ENCODE measurements at regions not wholly inside any gene's neighbourhood (a gene's known extent, or its start where the extent isn't known, plus 50 kb on each side); places are given as distances from the start of the nearest gene placed in this dataset.
"Not testable (repeated sequence)": the region's sequence is repeated elsewhere in the genome, so short reads cannot be mapped to it uniquely, and the experiment has no call there.

DNA sequence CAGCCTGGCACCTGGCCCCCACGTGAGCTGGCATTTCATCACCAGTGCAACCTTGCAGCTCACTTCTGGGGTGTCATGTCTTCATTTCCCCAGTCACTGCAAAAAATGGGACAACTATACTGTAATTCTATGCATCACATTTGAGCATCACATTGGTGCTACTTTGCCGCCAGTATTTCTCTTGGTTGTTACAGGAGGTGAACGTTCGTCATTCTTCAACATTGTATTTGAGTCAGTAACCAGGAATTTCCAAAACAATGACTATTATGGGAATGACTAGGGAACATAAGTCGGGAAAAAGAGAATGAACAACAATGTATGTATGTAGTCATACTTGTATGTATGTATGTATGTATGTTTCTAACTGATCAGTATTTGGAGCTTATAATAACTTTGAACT is 1278.0 kb downstream of the EFNA5 start:
- TF ChIP-seq, protein P1, sequence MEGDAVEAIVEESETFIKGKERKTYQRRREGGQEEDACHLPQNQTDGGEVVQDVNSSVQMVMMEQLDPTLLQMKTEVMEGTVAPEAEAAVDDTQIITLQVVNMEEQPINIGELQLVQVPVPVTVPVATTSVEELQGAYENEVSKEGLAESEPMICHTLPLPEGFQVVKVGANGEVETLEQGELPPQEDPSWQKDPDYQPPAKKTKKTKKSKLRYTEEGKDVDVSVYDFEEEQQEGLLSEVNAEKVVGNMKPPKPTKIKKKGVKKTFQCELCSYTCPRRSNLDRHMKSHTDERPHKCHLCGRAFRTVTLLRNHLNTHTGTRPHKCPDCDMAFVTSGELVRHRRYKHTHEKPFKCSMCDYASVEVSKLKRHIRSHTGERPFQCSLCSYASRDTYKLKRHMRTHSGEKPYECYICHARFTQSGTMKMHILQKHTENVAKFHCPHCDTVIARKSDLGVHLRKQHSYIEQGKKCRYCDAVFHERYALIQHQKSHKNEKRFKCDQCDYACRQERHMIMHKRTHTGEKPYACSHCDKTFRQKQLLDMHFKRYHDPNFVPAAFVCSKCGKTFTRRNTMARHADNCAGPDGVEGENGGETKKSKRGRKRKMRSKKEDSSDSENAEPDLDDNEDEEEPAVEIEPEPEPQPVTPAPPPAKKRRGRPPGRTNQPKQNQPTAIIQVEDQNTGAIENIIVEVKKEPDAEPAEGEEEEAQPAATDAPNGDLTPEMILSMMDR (optimal IDR thresholded peaks at IDR 0.05 in 1 of 3, IDR thresholded peaks at IDR 0.05 in 1 of 3, conservative IDR thresholded peaks at IDR 0.05 in 1 of 3; ENCODE audit: extremely low read depth in 1 of 3, insufficient read depth in 2 of 3, low read length in 3 of 3) = no peak
- no peak for TF ChIP-seq EZH2 (IDR thresholded peaks at IDR 0.05; ENCODE audit: low read length)
- Histone ChIP-seq H3K4me2 (ENCODE audit: control insufficient read depth, extremely low read depth, insufficient read depth, low read depth, low read length) (no peak overlapping the region), H3K4me3 (ENCODE audit: control insufficient read depth in 2 of 3, extremely low read depth in 1 of 3, insufficient read depth in 2 of 3, low read depth in 1 of 3, low read length in 3 of 3) (no peak overlapping the region), H4K20me1 (ENCODE audit: control insufficient read depth, extremely low read depth, insufficient read depth, low read length) (no peaks in the 10 kb centered on the region), H3K36me3 (ENCODE audit: control insufficient read depth in 2 of 2, extremely low read depth in 1 of 2, insufficient read depth in 2 of 2, low read length in 2 of 2) (no peaks in the 10 kb centered on the region), H3K27me3 (ENCODE audit: control insufficient read depth, extremely low read depth, insufficient read depth, low read length) (no peaks in the 10 kb centered on the region), H3K4me1 (ENCODE audit: control insufficient read depth, extremely low read depth, insufficient read depth, low read length) (peaks cover 4% of the 10 kb centered on the region), H2AFZ (ENCODE audit: control insufficient read depth, low read length) (no peak overlapping the region), H3K79me2 (ENCODE audit: control insufficient read depth, insufficient read depth, low read length) (no peaks in the 10 kb centered on the region), H3K9me1 (ENCODE audit: control insufficient read depth, extremely low read depth, insufficient read depth, low read length) (no peaks in the 10 kb centered on the region), H3K9me3 (ENCODE audit: control insufficient read depth, low read depth, low read length) (no peaks in the 10 kb centered on the region), H3K27ac (ENCODE audit: control insufficient read depth, insufficient read depth, low read length) (no peak overlapping the region), H3K9ac (ENCODE audit: control insufficient read depth, extremely low read depth, insufficient read depth, low read length) (no peak overlapping the region)
- DNase-seq (ENCODE audit: low read depth, low spot score) (no peak), FAIRE-seq (no peak)
- dilution Hi-C loops (cut with MboI; ENCODE audit: extremely low pct_ligation_motif_present, low sequenced_read_pairs) = no loop called here

DNA sequence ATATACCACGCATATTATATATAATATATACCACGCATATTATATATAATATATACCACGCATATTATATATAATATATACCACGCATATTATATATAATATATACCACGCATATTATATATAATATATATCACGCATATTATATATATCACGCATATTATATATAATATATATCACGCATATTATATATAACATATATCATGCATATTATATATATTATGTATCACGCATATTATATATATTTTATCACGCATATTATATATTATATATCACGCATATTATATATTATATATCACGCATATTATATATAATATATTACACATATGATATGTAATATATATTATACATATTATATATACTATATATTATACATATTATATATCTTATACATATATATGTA is 1283.0 kb downstream of the EFNA5 start:
- H3K36me3 ChIP-seq (ENCODE audit: control insufficient read depth in 2 of 2, extremely low read depth in 1 of 2, insufficient read depth in 2 of 2, low read length in 2 of 2); H2AFZ ChIP-seq (ENCODE audit: control insufficient read depth, low read length); H3K4me1 ChIP-seq (ENCODE audit: control insufficient read depth, extremely low read depth, insufficient read depth, low read length); H3K4me2 ChIP-seq (ENCODE audit: control insufficient read depth, extremely low read depth, insufficient read depth, low read depth, low read length); H3K4me3 ChIP-seq (ENCODE audit: control insufficient read depth in 2 of 3, extremely low read depth in 1 of 3, insufficient read depth in 2 of 3, low read depth in 1 of 3, low read length in 3 of 3); DNase-seq (ENCODE audit: low read depth, low spot score); H3K27me3 ChIP-seq (ENCODE audit: control insufficient read depth, extremely low read depth, insufficient read depth, low read length); dilution Hi-C loops (cut with MboI; ENCODE audit: extremely low pct_ligation_motif_present, low sequenced_read_pairs); FAIRE-seq; H4K20me1 ChIP-seq (ENCODE audit: control insufficient read depth, extremely low read depth, insufficient read depth, low read length); H3K9me1 ChIP-seq (ENCODE audit: control insufficient read depth, extremely low read depth, insufficient read depth, low read length); H3K27ac ChIP-seq (ENCODE audit: control insufficient read depth, insufficient read depth, low read length); H3K9me3 ChIP-seq (ENCODE audit: control insufficient read depth, low read depth, low read length); H3K9ac ChIP-seq (ENCODE audit: control insufficient read depth, extremely low read depth, insufficient read depth, low read length); H3K79me2 ChIP-seq (ENCODE audit: control insufficient read depth, insufficient read depth, low read length): not testable (repeated sequence)

DNA sequence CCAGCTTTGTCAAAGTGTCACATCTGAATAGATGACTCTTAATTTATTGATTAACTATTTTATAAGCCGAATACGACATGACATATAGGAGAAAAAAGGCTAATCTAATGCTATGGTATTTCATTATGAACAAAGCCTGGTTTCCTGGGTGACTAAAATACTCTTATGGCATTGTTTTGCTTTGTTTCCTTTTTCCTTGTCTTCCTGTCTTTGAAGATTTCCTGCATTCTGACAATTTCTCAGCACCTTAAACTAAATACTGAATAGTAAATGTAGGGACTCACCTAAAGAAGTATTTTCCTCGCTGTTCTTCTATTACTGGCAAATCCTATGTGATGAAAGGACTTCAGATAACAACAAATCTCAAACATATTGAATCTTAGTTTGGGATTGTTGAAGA is 1284.5 kb downstream of the EFNA5 start:
- H3K9ac ChIP-seq (ENCODE audit: control insufficient read depth, extremely low read depth, insufficient read depth, low read length) = no peak overlapping the region
- H3K4me3 ChIP-seq (ENCODE audit: control insufficient read depth in 2 of 3, extremely low read depth in 1 of 3, insufficient read depth in 2 of 3, low read depth in 1 of 3, low read length in 3 of 3) = no peak overlapping the region
- dilution Hi-C loops (cut with MboI; ENCODE audit: extremely low pct_ligation_motif_present, low sequenced_read_pairs) = no loop called here
- no peak overlapping the region for H3K4me2 ChIP-seq (ENCODE audit: control insufficient read depth, extremely low read depth, insufficient read depth, low read depth, low read length)
- H2AFZ ChIP-seq (ENCODE audit: control insufficient read depth, low read length) = no peak overlapping the region
- no peak overlapping the region for H3K27ac ChIP-seq (ENCODE audit: control insufficient read depth, insufficient read depth, low read length)
- TF ChIP-seq, protein P1 (optimal IDR thresholded peaks at IDR 0.05 in 1 of 3, IDR thresholded peaks at IDR 0.05 in 1 of 3, conservative IDR thresholded peaks at IDR 0.05 in 1 of 3; ENCODE audit: extremely low read depth in 1 of 3, insufficient read depth in 2 of 3, low read length in 3 of 3) = no peak
- TF ChIP-seq EZH2 (IDR thresholded peaks at IDR 0.05; ENCODE audit: low read length) = no peak
- no peaks in the 10 kb centered on the region for H3K9me1 ChIP-seq (ENCODE audit: control insufficient read depth, extremely low read depth, insufficient read depth, low read length)
- no peaks in the 10 kb centered on the region for H4K20me1 ChIP-seq (ENCODE audit: control insufficient read depth, extremely low read depth, insufficient read depth, low read length)
- H3K79me2 ChIP-seq (ENCODE audit: control insufficient read depth, insufficient read depth, low read length) = no peaks in the 10 kb centered on the region
- FAIRE-seq (no peak), DNase-seq (ENCODE audit: low read depth, low spot score) (no peak)
- H3K9me3 ChIP-seq (ENCODE audit: control insufficient read depth, low read depth, low read length) = no peaks in the 10 kb centered on the region
- H3K4me1 ChIP-seq (ENCODE audit: control insufficient read depth, extremely low read depth, insufficient read depth, low read length) = no peaks in the 10 kb centered on the region
- H3K27me3 ChIP-seq (ENCODE audit: control insufficient read depth, extremely low read depth, insufficient read depth, low read length) = no peaks in the 10 kb centered on the region
- H3K36me3 ChIP-seq (ENCODE audit: control insufficient read depth in 2 of 2, extremely low read depth in 1 of 2, insufficient read depth in 2 of 2, low read length in 2 of 2) = no peaks in the 10 kb centered on the region
